HEK293 (cell line): ENCODE measurements at regions not wholly inside any gene's neighbourhood (a gene's known extent, or its start where the extent isn't known, plus 50 kb on each side); places are given as distances from the start of the nearest gene placed in this dataset.

ENCODE experiments used
- ZNF133 ChIP-seq: fragments of 450-650 bp; formaldehyde crosslinking; IDR thresholded peaks from 2 replicates; pipeline ENCODE4 v1.5.1; 2016; ENCODE audit warnings: missing biosample characterization, missing genetic modification characterization
- ZNF629 ChIP-seq: fragments of 450-650 bp; formaldehyde crosslinking; IDR thresholded peaks from 2 replicates; pipeline ENCODE4 v1.5.1; 2017; ENCODE audit warnings: missing biosample characterization, missing genetic modification characterization
- TF ChIP-seq, protein P1 (sequence below): fragments of 450-650 bp; formaldehyde crosslinking; IDR thresholded peaks from 2 replicates; pipeline ENCODE4 v1.5.1; 2016; ENCODE audit warnings: missing biosample characterization, missing genetic modification characterization
- TF ChIP-seq, protein P2 (sequence below): fragments of 450-650 bp; formaldehyde crosslinking; IDR thresholded peaks from 2 replicates; pipeline ENCODE4 v1.5.1; 2016; ENCODE audit warnings: missing biosample characterization, missing genetic modification characterization
- TF ChIP-seq, protein P3 (sequence below): fragments of 450-650 bp; formaldehyde crosslinking; IDR thresholded peaks from 2 replicates; pipeline ENCODE4 v1.5.1; 2016; ENCODE audit warnings: missing biosample characterization, missing genetic modification characterization

DNA sequence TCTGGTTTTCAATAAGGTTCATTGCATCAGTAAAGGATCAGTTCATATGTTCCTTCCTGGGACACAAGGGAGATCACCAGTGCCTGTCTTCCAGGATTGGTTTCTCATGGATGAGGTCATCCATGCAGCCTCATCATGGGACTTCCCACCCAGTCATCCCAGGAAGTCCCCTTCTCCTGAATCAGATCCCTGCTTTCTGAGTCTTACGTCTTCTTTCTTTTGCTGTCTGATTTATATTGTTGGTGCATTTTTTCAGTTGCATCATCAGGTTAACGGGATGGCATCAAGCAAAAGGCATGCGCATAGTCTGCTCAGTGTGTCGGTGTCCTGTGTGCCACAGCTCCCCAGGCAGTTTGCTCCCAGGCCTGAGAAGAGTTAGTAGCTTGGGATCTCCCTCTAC, 105.9 kb downstream of the SOX11 start:
- TF ChIP-seq ZNF133 (tag by site-specific recombination) (no peak), ZNF629 (tag by site-specific recombination) (no peak)
- TF ChIP-seq, protein P1, sequence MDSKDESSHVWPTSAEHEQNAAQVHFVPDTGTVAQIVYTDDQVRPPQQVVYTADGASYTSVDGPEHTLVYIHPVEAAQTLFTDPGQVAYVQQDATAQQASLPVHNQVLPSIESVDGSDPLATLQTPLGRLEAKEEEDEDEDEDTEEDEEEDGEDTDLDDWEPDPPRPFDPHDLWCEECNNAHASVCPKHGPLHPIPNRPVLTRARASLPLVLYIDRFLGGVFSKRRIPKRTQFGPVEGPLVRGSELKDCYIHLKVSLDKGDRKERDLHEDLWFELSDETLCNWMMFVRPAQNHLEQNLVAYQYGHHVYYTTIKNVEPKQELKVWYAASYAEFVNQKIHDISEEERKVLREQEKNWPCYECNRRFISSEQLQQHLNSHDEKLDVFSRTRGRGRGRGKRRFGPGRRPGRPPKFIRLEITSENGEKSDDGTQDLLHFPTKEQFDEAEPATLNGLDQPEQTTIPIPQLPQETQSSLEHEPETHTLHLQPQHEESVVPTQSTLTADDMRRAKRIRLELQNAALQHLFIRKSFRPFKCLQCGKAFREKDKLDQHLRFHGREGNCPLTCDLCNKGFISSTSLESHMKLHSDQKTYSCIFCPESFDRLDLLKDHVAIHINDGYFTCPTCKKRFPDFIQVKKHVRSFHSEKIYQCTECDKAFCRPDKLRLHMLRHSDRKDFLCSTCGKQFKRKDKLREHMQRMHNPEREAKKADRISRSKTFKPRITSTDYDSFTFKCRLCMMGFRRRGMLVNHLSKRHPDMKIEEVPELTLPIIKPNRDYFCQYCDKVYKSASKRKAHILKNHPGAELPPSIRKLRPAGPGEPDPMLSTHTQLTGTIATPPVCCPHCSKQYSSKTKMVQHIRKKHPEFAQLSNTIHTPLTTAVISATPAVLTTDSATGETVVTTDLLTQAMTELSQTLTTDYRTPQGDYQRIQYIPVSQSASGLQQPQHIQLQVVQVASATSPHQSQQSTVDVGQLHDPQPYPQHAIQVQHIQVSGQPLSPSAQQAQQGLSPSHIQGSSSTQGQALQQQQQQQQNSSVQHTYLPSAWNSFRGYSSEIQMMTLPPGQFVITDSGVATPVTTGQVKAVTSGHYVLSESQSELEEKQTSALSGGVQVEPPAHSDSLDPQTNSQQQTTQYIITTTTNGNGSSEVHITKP (tag by site-specific recombination) = no peak
- TF ChIP-seq, protein P2, sequence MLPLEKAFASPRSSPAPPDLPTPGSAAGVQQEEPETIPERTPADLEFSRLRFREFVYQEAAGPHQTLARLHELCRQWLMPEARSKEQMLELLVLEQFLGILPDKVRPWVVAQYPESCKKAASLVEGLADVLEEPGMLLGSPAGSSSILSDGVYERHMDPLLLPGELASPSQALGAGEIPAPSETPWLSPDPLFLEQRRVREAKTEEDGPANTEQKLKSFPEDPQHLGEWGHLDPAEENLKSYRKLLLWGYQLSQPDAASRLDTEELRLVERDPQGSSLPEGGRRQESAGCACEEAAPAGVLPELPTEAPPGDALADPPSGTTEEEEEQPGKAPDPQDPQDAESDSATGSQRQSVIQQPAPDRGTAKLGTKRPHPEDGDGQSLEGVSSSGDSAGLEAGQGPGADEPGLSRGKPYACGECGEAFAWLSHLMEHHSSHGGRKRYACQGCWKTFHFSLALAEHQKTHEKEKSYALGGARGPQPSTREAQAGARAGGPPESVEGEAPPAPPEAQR = no peak
- TF ChIP-seq, protein P3, sequence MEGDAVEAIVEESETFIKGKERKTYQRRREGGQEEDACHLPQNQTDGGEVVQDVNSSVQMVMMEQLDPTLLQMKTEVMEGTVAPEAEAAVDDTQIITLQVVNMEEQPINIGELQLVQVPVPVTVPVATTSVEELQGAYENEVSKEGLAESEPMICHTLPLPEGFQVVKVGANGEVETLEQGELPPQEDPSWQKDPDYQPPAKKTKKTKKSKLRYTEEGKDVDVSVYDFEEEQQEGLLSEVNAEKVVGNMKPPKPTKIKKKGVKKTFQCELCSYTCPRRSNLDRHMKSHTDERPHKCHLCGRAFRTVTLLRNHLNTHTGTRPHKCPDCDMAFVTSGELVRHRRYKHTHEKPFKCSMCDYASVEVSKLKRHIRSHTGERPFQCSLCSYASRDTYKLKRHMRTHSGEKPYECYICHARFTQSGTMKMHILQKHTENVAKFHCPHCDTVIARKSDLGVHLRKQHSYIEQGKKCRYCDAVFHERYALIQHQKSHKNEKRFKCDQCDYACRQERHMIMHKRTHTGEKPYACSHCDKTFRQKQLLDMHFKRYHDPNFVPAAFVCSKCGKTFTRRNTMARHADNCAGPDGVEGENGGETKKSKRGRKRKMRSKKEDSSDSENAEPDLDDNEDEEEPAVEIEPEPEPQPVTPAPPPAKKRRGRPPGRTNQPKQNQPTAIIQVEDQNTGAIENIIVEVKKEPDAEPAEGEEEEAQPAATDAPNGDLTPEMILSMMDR (tag by site-specific recombination) = no peak
